Endothelial cell of umbilical vein (primary cell): ENCODE measurements at regions not wholly inside any gene's neighbourhood (a gene's known extent, or its start where the extent isn't known, plus 50 kb on each side); places are given as distances from the start of the nearest gene placed in this dataset.

ENCODE experiments used
- CTCF ChIP-seq, 2 donors: IDR thresholded peaks; 1 replicate in 1 of 2; 2 replicates in 1 of 2; pipeline ENCODE4 v1.5.1; 2011; ENCODE audit warnings: low read length in 2 of 2, mild to moderate bottlenecking in 2 of 2, moderate library complexity in 2 of 2, control low read depth in 1 of 2, inconsistent platforms in 1 of 2, low read depth in 1 of 2; ENCODE audit not compliant: insufficient read depth in 1 of 2; ENCODE audit errors: extremely low read depth in 1 of 2
- MAX ChIP-seq: IDR thresholded peaks from 2 replicates; pipeline ENCODE4 v1.6.1; 2011; ENCODE audit not compliant: insufficient read depth, insufficient read length
- POLR2A ChIP-seq: IDR thresholded peaks from 2 replicates; pipeline ENCODE4 v1.6.1; 2012; ENCODE audit warnings: low read depth, mild to moderate bottlenecking, control low read depth, low read length
- POLR2AphosphoS5 ChIP-seq: IDR thresholded peaks from 2 replicates; pipeline ENCODE4 v1.6.1; 2012; ENCODE audit warnings: low read depth, mild to moderate bottlenecking, control low read depth, low read length, moderate library complexity; ENCODE audit not compliant: insufficient read depth

- no peak for TF ChIP-seq POLR2A
- no peak for TF ChIP-seq MAX
- no peak for TF ChIP-seq CTCF (IDR thresholded peaks at IDR 0.05; ENCODE audit: extremely low read depth in 1 of 2, insufficient read depth in 1 of 2, low read depth in 1 of 2, low read length in 2 of 2)
- TF ChIP-seq POLR2AphosphoS5, result no peak
Observed at GRCh38 chr6:147856687-147857086, 348.2 kb downstream of the SAMD5 start.
